ENCODE measurements at regions not wholly inside any gene's neighbourhood (a gene's known extent, or its start where the extent isn't known, plus 50 kb on each side); places are given as distances from the start of the nearest gene placed in this dataset.

- no peak for DNase-seq (ENCODE audit: low read depth)
Observed at GRCh38 chrX:11056322-11057176, 54.6 kb upstream of the HCCS start.

GRCh38 chrX:11059933-11060332 is 51.2 kb upstream of the HCCS start:
- DNase-seq (ENCODE audit: low read depth), result peak; percentile 73

All from M059J (cell line).